Neural progenitor cell (in vitro differentiated cells): ENCODE measurements at regions not wholly inside any gene's neighbourhood (a gene's known extent, or its start where the extent isn't known, plus 50 kb on each side); places are given as distances from the start of the nearest gene placed in this dataset.

ENCODE experiments used
- DNase-seq: peaks from one replicate; pipeline ENCODE4 v3.0.0-alpha.2; 2016; ENCODE audit warnings: low spot score
- H2AFZ ChIP-seq: fragments of 200-600 bp; sonication (generic); replicated peaks from 2 replicates; pipeline ENCODE4 v1.6.1; 2016; ENCODE audit warnings: antibody characterized with exemption
- H3F3A ChIP-seq: fragments of 200-600 bp; sonication (generic); 2 replicates; pipeline ENCODE4 v1.6.1; 2016; ENCODE audit warnings: antibody characterized with exemption, low read depth
- H3K27ac ChIP-seq: fragments of 200-600 bp; sonication (generic); 2 replicates; pipeline ENCODE4 v1.5.1; 2016; ENCODE audit warnings: mild to moderate bottlenecking
- H3K27me3 ChIP-seq: fragments of 200-600 bp; sonication (generic); 2 replicates; pipeline ENCODE4 v1.6.1; 2016; ENCODE audit warnings: mild to moderate bottlenecking, moderate library complexity
- H3K36me3 ChIP-seq: fragments of 200-600 bp; sonication (generic); 2 replicates; pipeline ENCODE4 v1.5.1; 2016
- H3K4me1 ChIP-seq: fragments of 200-600 bp; sonication (generic); 2 replicates; pipeline ENCODE4 v1.6.1; 2016; ENCODE audit warnings: mixed run types
- H3K4me2 ChIP-seq: fragments of 200-600 bp; sonication (generic); 2 replicates; pipeline ENCODE4 v1.6.1; 2016
- H3K4me3 ChIP-seq: fragments of 200-600 bp; sonication (generic); 2 replicates; pipeline ENCODE4 v1.5.1; 2016
- H3K79me2 ChIP-seq: fragments of 200-600 bp; sonication (generic); 2 replicates; pipeline ENCODE4 v1.6.1; 2016; ENCODE audit warnings: low read depth
- H3K9ac ChIP-seq: fragments of 200-600 bp; sonication (generic); 2 replicates; pipeline ENCODE4 v1.6.1; 2016
- H3K9me3 ChIP-seq: fragments of 200-600 bp; sonication (generic); 2 replicates; pipeline ENCODE4 v1.5.1; 2016; ENCODE audit warnings: low read depth
- H4K20me1 ChIP-seq: fragments of 200-600 bp; sonication (generic); 2 replicates; pipeline ENCODE4 v1.6.1; 2016; ENCODE audit warnings: low read depth
- H3K27ac Mint-ChIP-seq: 3 replicates; pipeline ENCODE4 v1.8.0; 2021; ENCODE audit warnings: mixed read lengths
- H3K27me3 Mint-ChIP-seq: 2 replicates; pipeline ENCODE4 v1.8.0; 2022; ENCODE audit warnings: low read depth, mild to moderate bottlenecking, inconsistent platforms, moderate library complexity, mixed read lengths; ENCODE audit not compliant: insufficient read depth
- H3K36me3 Mint-ChIP-seq: 3 replicates; pipeline ENCODE4 v1.8.0; 2021; ENCODE audit warnings: mixed read lengths
- H3K4me1 Mint-ChIP-seq: 3 replicates; pipeline ENCODE4 v1.8.0; 2021; ENCODE audit warnings: mixed read lengths
- H3K4me3 Mint-ChIP-seq: 3 replicates; pipeline ENCODE4 v1.8.0; 2021; ENCODE audit warnings: mild to moderate bottlenecking, moderate library complexity, mixed read lengths
- H3K9me3 Mint-ChIP-seq: 3 replicates; pipeline ENCODE4 v1.8.0; 2020; ENCODE audit warnings: mixed read lengths
- EZH2 ChIP-seq: fragments of 200-600 bp; sonication (generic); IDR thresholded peaks from 2 replicates; pipeline ENCODE4 v1.6.1; 2017; ENCODE audit warnings: antibody characterized with exemption, mild to moderate bottlenecking, moderate library complexity
- EZH2phosphoT487 ChIP-seq: fragments of 200-600 bp; sonication (generic); IDR thresholded peaks from 2 replicates; pipeline ENCODE4 v1.6.1; 2017; ENCODE audit warnings: antibody characterized with exemption
- TF ChIP-seq, protein P1 (sequence below): fragments of 200-600 bp; sonication (generic); IDR thresholded peaks from 2 replicates; pipeline ENCODE4 v1.5.1; 2017; ENCODE audit warnings: antibody characterized with exemption, mild to moderate bottlenecking

DNA sequence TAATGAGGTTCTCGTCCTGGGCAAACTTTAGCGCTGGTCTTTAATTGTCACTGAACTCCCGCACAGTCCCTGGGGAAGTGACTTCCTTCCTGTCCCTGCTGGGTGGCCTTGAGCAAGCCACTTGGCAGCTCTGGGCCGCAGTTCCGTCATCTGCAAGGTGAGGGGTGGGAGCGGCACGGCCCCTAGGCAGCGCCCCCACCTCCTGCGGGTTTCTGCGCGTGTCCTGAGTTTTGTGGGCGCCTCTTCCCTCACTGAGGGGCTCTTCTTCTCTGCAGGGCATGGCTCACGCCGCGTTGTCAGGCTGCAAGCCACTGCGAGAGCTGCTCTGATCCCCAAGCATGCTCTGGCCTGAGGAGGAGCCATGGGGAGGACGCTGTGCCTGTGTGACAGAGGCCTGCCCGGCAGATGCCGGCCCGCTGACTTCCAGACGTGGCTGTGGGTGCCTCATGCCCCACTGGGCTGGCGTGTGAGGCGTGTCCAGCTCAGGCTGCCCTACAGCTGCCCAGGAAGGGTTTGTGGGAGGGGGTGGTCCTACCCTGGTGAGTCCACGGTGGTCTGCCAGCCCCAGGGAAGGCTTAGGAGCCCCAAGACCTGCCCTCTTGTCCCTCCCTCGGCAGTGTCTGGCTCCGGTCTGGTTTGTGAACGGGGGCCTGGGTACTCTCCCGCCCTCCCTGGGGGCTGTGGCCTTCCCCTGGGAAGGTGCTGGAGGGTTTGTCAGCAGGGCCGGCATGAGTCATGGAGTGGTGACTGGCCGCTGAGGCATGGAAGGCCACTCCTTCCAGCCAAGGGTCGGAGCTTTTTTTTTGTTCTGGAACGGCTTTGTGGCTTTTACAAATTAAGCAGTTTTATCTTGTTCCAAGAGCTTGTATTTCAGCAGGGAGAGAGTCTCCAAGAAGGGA lies 182.0 kb downstream of the SEC14L1 start:
- Histone ChIP-seq H3K4me2 (no peak overlapping the region), H3K36me3 (no peaks in the 10 kb centered on the region), H3K79me2 (no peaks in the 10 kb centered on the region), H2AFZ (no peak overlapping the region), H3K27ac (peak overlapping the region; percentile 55), H4K20me1 (no peaks in the 10 kb centered on the region), H3K4me3 (no peak overlapping the region), H3K4me1 (peaks cover 20% of the 10 kb centered on the region), H3F3A (no peaks in the 10 kb centered on the region), H3K27me3 (no peaks in the 10 kb centered on the region), H3K9me3 (no peaks in the 10 kb centered on the region), H3K9ac (no peak overlapping the region)
- Mint-ChIP-seq H3K4me1 (peaks cover 55% of the 10 kb centered on the region), H3K27ac (peak overlapping the region; percentile 93), H3K36me3 (no peaks in the 10 kb centered on the region), H3K9me3 (no peaks in the 10 kb centered on the region), H3K27me3 (peaks cover 13% of the 10 kb centered on the region), H3K4me3 (no peak overlapping the region)
- TF ChIP-seq, protein P1, sequence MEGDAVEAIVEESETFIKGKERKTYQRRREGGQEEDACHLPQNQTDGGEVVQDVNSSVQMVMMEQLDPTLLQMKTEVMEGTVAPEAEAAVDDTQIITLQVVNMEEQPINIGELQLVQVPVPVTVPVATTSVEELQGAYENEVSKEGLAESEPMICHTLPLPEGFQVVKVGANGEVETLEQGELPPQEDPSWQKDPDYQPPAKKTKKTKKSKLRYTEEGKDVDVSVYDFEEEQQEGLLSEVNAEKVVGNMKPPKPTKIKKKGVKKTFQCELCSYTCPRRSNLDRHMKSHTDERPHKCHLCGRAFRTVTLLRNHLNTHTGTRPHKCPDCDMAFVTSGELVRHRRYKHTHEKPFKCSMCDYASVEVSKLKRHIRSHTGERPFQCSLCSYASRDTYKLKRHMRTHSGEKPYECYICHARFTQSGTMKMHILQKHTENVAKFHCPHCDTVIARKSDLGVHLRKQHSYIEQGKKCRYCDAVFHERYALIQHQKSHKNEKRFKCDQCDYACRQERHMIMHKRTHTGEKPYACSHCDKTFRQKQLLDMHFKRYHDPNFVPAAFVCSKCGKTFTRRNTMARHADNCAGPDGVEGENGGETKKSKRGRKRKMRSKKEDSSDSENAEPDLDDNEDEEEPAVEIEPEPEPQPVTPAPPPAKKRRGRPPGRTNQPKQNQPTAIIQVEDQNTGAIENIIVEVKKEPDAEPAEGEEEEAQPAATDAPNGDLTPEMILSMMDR: no peak
- TF ChIP-seq EZH2phosphoT487: no peak
- TF ChIP-seq EZH2: no peak
- DNase-seq: peak; percentile 23

DNA sequence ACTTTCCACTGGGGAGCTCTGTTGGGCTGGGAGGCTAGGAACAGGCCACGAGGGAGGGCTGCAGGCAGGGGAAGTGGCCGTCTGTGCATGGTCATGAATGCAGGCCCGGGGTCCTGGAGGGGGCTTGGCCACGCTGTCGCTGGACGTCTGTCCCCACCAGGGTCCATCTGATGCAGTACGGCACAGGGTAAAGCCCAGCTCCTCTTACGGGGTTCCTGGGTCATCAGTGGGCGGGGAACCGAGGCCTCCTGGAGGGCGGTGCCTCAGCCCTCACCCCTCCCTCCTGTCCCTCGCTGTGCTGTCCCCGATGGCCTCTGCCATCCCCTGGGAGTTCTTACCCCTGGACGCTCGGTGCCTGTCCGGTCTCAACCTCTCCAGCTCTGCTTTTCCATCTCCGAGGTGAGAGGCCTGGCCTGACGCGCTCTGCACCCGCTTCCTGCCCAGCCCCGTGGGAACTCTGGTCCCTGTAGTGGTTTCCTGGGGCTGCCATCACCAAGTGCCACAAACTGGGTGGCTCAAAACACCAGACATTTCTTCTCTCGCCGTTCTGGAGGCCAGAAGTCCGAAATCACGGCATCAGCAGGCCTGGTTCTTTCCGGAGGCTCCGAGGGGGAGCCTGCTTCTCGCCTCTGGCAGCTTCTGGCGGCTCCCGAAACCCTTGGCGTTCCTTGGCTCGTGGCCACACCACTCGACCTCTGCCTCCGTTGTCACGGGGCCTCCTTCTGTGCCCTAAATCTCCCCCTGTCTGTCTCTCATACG lies 182.8 kb downstream of the SEC14L1 start:
- Histone ChIP-seq H3K9ac (no peak overlapping the region), H3K4me1 (peaks cover 15% of the 10 kb centered on the region), H3K27ac (peak overlapping the region; percentile 55), H2AFZ (no peak overlapping the region), H3K4me2 (no peak overlapping the region), H3K4me3 (no peak overlapping the region), H3K27me3 (no peaks in the 10 kb centered on the region), H4K20me1 (no peaks in the 10 kb centered on the region), H3K9me3 (no peaks in the 10 kb centered on the region), H3K79me2 (no peaks in the 10 kb centered on the region), H3F3A (no peaks in the 10 kb centered on the region), H3K36me3 (no peaks in the 10 kb centered on the region)
- no peak for DNase-seq
- Mint-ChIP-seq H3K36me3 (no peaks in the 10 kb centered on the region), H3K4me3 (peak overlapping the region; percentile 58), H3K4me1 (peaks cover 54% of the 10 kb centered on the region), H3K9me3 (no peaks in the 10 kb centered on the region), H3K27me3 (peaks cover 7% of the 10 kb centered on the region), H3K27ac (peak overlapping the region; percentile 93)
- TF ChIP-seq EZH2phosphoT487 (no peak), EZH2 (no peak)
- TF ChIP-seq, protein P1: no peak

DNA sequence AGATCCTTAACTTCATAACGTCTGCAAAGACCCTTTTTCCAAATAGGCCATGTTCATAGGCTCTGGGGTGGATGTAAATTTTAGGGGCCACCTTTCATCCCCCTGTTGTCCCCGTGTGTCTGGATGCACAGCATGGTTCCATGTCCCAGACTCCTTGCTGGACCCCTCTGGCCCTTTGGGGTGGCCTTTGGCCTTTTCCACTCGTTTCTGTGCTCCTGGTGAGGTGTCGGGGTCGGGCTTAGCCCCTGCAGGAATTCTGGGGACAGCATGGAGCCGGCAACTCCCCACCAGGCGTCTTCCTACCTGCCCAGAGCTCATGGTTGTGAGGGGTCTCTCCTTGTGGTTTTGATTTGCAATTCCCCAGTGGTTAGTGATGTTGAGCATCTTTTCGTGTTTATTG lies 183.5 kb downstream of the SEC14L1 start:
- H3K36me3 ChIP-seq: no peaks in the 10 kb centered on the region
- H3K9ac ChIP-seq: no peak overlapping the region
- Mint-ChIP-seq H3K4me1 (peaks cover 51% of the 10 kb centered on the region), H3K36me3 (no peaks in the 10 kb centered on the region), H3K27ac (peak overlapping the region; percentile 14), H3K9me3 (no peaks in the 10 kb centered on the region), H3K27me3 (peaks cover 6% of the 10 kb centered on the region), H3K4me3 (no peak overlapping the region)
- peaks cover 15% of the 10 kb centered on the region for H3K4me1 ChIP-seq
- H3K4me3 ChIP-seq: no peak overlapping the region
- no peaks in the 10 kb centered on the region for H3F3A ChIP-seq
- H4K20me1 ChIP-seq: no peaks in the 10 kb centered on the region
- TF ChIP-seq, protein P1: no peak
- TF ChIP-seq EZH2phosphoT487 (no peak), EZH2 (no peak)
- no peaks in the 10 kb centered on the region for H3K79me2 ChIP-seq
- no peak overlapping the region for H3K27ac ChIP-seq
- H2AFZ ChIP-seq: no peak overlapping the region
- no peak for DNase-seq
- no peak overlapping the region for H3K4me2 ChIP-seq
- H3K9me3 ChIP-seq: no peaks in the 10 kb centered on the region
- H3K27me3 ChIP-seq: no peaks in the 10 kb centered on the region
